Loucy (cell line): ENCODE measurements at regions not wholly inside any gene's neighbourhood (a gene's known extent, or its start where the extent isn't known, plus 50 kb on each side); places are given as distances from the start of the nearest gene placed in this dataset.

ENCODE experiments used
- H2AFZ ChIP-seq: fragments of 200-600 bp; sonication (generic); 2 replicates; pipeline ENCODE4 v1.6.0; 2016; ENCODE audit warnings: antibody characterized with exemption, mild to moderate bottlenecking, low read length, moderate library complexity
- H3F3A ChIP-seq: fragments of 200-600 bp; 2 replicates; pipeline ENCODE4 v1.6.0; 2016; ENCODE audit warnings: antibody characterized with exemption, low read depth, mild to moderate bottlenecking
- H3K27me3 ChIP-seq: fragments of 200-600 bp; sonication (generic); 2 replicates; pipeline ENCODE4 v1.6.1; 2014; ENCODE audit warnings: low read length, mild to moderate bottlenecking; ENCODE audit not compliant: insufficient read depth, poor library complexity, severe bottlenecking
- H3K36me3 ChIP-seq: fragments of 200-600 bp; sonication (generic); 2 replicates; pipeline ENCODE4 v1.6.1; 2016; ENCODE audit warnings: low read length; ENCODE audit not compliant: insufficient read depth
- H3K4me1 ChIP-seq: fragments of 200-600 bp; sonication (generic); 2 replicates; pipeline ENCODE4 v1.5.1; 2014; ENCODE audit warnings: low read length, mild to moderate bottlenecking; ENCODE audit not compliant: insufficient read depth, poor library complexity, severe bottlenecking
- H3K4me2 ChIP-seq: fragments of 200-600 bp; sonication (generic); 2 replicates; pipeline ENCODE4 v1.6.0; 2014; ENCODE audit warnings: antibody characterized with exemption, low read length, low read depth, mild to moderate bottlenecking; ENCODE audit not compliant: poor library complexity, severe bottlenecking
- H3K4me3 ChIP-seq: fragments of 200-600 bp; sonication (generic); 2 replicates; pipeline ENCODE4 v1.5.1; 2014; ENCODE audit warnings: low read length, mild to moderate bottlenecking, mixed read lengths; ENCODE audit not compliant: poor library complexity, severe bottlenecking
- H3K79me2 ChIP-seq: fragments of 200-600 bp; sonication (generic); 2 replicates; pipeline ENCODE4 v1.6.1; 2014; ENCODE audit warnings: low read length; ENCODE audit not compliant: insufficient read depth
- H3K9ac ChIP-seq: fragments of 200-600 bp; sonication (generic); 2 replicates; pipeline ENCODE4 v1.6.0; 2014; ENCODE audit warnings: mild to moderate bottlenecking, low read depth, low read length, moderate library complexity; ENCODE audit not compliant: poor library complexity, severe bottlenecking
- H3K9me2 ChIP-seq: fragments of 200-600 bp; sonication (generic); replicated peaks from 2 replicates; pipeline ENCODE4 v1.6.1; 2016; ENCODE audit warnings: low read depth, low read length, mixed read lengths
- H3K9me3 ChIP-seq: fragments of 200-600 bp; sonication (generic); 2 replicates; pipeline ENCODE4 v1.6.1; 2014; ENCODE audit warnings: mild to moderate bottlenecking, antibody characterized with exemption, low read length, low read depth; ENCODE audit not compliant: insufficient read depth
- H4K20me1 ChIP-seq: fragments of 200-600 bp; sonication (generic); 2 replicates; pipeline ENCODE4 v1.6.0; 2014; ENCODE audit warnings: antibody characterized with exemption, low read length, mild to moderate bottlenecking; ENCODE audit not compliant: insufficient read depth, poor library complexity, severe bottlenecking
- EZH2phosphoT487 ChIP-seq: fragments of 200-600 bp; IDR thresholded peaks from 2 replicates; pipeline ENCODE4 v1.6.1; 2018; ENCODE audit warnings: antibody characterized with exemption, mild to moderate bottlenecking, moderate library complexity, borderline replicate concordance
- TF ChIP-seq, protein P1 (sequence below): fragments of 200-600 bp; sonication (generic); conservative IDR thresholded peaks from 2 replicates; pipeline ENCODE4 v1.5.1; 2014; ENCODE audit warnings: mild to moderate bottlenecking, antibody characterized with exemption, low read length

DNA sequence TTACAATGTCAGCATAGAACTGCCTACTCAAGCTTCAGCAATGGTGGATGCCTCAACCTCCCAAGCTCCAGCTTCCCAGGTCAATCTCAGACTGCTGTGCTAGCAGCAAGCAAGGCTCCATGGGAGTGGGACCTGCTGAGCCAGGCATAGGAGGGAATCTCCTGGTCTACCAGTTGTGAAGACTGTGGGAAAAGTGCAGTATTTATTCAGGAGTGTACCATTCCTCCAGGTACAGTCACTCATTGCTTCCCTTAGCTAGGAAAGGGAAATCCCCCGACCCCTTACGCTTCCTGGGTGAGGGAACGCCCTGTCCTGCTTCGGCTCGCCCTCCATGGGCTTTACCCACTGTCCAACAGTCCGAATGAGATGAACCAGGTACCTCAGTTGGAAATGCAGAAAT is 130.3 kb downstream of the ADCYAP1 start:
- no peaks in the 10 kb centered on the region for H3F3A ChIP-seq
- no peak for TF ChIP-seq EZH2phosphoT487
- TF ChIP-seq, protein P1, sequence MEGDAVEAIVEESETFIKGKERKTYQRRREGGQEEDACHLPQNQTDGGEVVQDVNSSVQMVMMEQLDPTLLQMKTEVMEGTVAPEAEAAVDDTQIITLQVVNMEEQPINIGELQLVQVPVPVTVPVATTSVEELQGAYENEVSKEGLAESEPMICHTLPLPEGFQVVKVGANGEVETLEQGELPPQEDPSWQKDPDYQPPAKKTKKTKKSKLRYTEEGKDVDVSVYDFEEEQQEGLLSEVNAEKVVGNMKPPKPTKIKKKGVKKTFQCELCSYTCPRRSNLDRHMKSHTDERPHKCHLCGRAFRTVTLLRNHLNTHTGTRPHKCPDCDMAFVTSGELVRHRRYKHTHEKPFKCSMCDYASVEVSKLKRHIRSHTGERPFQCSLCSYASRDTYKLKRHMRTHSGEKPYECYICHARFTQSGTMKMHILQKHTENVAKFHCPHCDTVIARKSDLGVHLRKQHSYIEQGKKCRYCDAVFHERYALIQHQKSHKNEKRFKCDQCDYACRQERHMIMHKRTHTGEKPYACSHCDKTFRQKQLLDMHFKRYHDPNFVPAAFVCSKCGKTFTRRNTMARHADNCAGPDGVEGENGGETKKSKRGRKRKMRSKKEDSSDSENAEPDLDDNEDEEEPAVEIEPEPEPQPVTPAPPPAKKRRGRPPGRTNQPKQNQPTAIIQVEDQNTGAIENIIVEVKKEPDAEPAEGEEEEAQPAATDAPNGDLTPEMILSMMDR: no peak

DNA sequence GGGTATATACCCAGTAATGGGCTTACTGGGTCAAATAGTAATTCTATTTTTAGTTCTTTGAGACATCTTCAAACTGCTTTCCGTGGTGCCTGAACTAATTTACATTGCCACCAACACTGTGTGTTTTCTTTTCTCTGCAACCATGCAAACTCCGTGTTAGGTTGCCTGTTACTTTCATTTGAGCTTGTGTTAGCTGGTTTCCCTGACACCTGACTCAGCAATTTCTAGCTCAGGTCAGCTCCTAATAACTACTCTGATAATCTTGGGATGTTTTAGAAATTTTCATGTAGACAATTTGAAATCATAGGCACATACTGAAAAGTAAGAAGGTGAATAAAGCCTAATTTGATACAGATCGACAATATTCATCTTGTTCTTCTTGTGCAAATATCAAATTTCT is 132.3 kb downstream of the ADCYAP1 start:
- TF ChIP-seq, protein P1: no peak
- TF ChIP-seq EZH2phosphoT487: no peak
- Histone ChIP-seq H3K9me3 (0 out of 2 replicates have a peak, but pooled peaks cover 2% of the 10 kb centered on the region), H3K9me2 (no peaks in the 10 kb centered on the region)

More for the DNA sequence above, 130.3 kb downstream of the ADCYAP1 start:
- Histone ChIP-seq H3K9ac (no peak overlapping the region), H3K36me3 (no peaks in the 10 kb centered on the region), H3K4me3 (no peak overlapping the region), H3K79me2 (no peaks in the 10 kb centered on the region), H4K20me1 (no peaks in the 10 kb centered on the region), H3K9me2 (no peaks in the 10 kb centered on the region), H3K4me1 (no peaks in the 10 kb centered on the region), H2AFZ (no peak overlapping the region), H3K4me2 (no peak overlapping the region), H3K9me3 (peaks cover 1% of the 10 kb centered on the region; the same call in 1 of the 2 replicates), H3K27me3 (no peaks in the 10 kb centered on the region)

DNA sequence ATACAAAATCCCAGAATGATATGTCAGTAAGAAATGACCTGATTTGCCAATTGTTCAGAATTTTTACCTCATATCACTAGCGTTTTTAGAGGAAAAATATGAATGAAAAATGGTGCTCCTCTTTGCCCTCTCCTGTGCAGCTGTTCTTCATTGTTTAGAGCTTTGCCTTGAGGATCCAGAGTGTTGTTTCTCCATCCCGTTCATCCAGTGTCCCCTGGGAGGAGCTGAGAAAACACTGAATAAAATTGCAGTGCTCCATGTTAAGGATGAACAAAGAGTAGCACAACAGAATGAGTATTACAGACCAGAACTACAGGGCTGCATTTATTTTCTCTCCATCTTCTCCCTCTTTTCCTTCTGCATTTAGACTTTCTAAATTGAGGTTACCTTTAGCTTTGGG is 133.1 kb downstream of the ADCYAP1 start:
- H3K4me3 ChIP-seq: no peak overlapping the region
- no peaks in the 10 kb centered on the region for H3K36me3 ChIP-seq
- no peak overlapping the region for H3K4me2 ChIP-seq
- H4K20me1 ChIP-seq: no peaks in the 10 kb centered on the region
- no peaks in the 10 kb centered on the region for H3K79me2 ChIP-seq
- 0 out of 2 replicates have a peak, but pooled peaks cover 2% of the 10 kb centered on the region for H3K9me3 ChIP-seq
- no peak overlapping the region for H2AFZ ChIP-seq
- no peak overlapping the region for H3K9ac ChIP-seq
- H3K9me2 ChIP-seq: no peaks in the 10 kb centered on the region
- TF ChIP-seq, protein P1: no peak
- TF ChIP-seq EZH2phosphoT487: no peak
- H3K27me3 ChIP-seq: no peaks in the 10 kb centered on the region
- H3F3A ChIP-seq: no peaks in the 10 kb centered on the region
- no peaks in the 10 kb centered on the region for H3K4me1 ChIP-seq

More for the DNA sequence above, 132.3 kb downstream of the ADCYAP1 start:
- Histone ChIP-seq H3K4me2 (no peak overlapping the region), H3K27me3 (no peaks in the 10 kb centered on the region), H4K20me1 (no peaks in the 10 kb centered on the region), H2AFZ (no peak overlapping the region), H3K4me3 (no peak overlapping the region), H3F3A (no peaks in the 10 kb centered on the region), H3K79me2 (no peaks in the 10 kb centered on the region), H3K9ac (no peak overlapping the region), H3K4me1 (no peaks in the 10 kb centered on the region), H3K36me3 (no peaks in the 10 kb centered on the region)
